Endothelial cell (in vitro differentiated cells): ENCODE measurements at regions not wholly inside any gene's neighbourhood (a gene's known extent, or its start where the extent isn't known, plus 50 kb on each side); places are given as distances from the start of the nearest gene placed in this dataset.

Source experiments
- DNase-seq: peaks from one replicate; pipeline ENCODE4 v3.0.0; 2021; ENCODE audit warnings: low spot score
- H3K27ac Mint-ChIP-seq: one replicate; pipeline ENCODE4 v1.8.0; 2021; ENCODE audit warnings: mixed read lengths, inconsistent platforms; ENCODE audit not compliant: unreplicated experiment
- H3K27me3 Mint-ChIP-seq: one replicate; pipeline ENCODE4 v1.8.0; 2021; ENCODE audit warnings: mild to moderate bottlenecking, moderate library complexity, mixed read lengths, inconsistent platforms; ENCODE audit not compliant: unreplicated experiment
- H3K36me3 Mint-ChIP-seq: one replicate; pipeline ENCODE4 v1.8.0; 2021; ENCODE audit warnings: mild to moderate bottlenecking, low read depth, mixed read lengths, inconsistent platforms; ENCODE audit not compliant: unreplicated experiment
- H3K4me1 Mint-ChIP-seq: one replicate; pipeline ENCODE4 v1.8.0; 2021; ENCODE audit warnings: mild to moderate bottlenecking, mixed read lengths, inconsistent platforms; ENCODE audit not compliant: unreplicated experiment
- H3K4me3 Mint-ChIP-seq: one replicate; pipeline ENCODE4 v1.8.0; 2021; ENCODE audit warnings: mild to moderate bottlenecking, mixed read lengths, inconsistent platforms; ENCODE audit not compliant: unreplicated experiment
- H3K9me3 Mint-ChIP-seq: one replicate; pipeline ENCODE4 v1.8.0; 2021; ENCODE audit warnings: mixed read lengths, inconsistent platforms; ENCODE audit not compliant: unreplicated experiment
- TF ChIP-seq, protein P1 (sequence below): fragments of 200-600 bp; sonication (generic); IDR thresholded peaks from one replicate; pipeline ENCODE4 v1.5.0; 2021; ENCODE audit warnings: antibody characterized with exemption; ENCODE audit not compliant: unreplicated experiment

GRCh38 chr2:16718576-16719484 lies 53.2 kb upstream of the CYRIA start:
- TF ChIP-seq, protein P1, sequence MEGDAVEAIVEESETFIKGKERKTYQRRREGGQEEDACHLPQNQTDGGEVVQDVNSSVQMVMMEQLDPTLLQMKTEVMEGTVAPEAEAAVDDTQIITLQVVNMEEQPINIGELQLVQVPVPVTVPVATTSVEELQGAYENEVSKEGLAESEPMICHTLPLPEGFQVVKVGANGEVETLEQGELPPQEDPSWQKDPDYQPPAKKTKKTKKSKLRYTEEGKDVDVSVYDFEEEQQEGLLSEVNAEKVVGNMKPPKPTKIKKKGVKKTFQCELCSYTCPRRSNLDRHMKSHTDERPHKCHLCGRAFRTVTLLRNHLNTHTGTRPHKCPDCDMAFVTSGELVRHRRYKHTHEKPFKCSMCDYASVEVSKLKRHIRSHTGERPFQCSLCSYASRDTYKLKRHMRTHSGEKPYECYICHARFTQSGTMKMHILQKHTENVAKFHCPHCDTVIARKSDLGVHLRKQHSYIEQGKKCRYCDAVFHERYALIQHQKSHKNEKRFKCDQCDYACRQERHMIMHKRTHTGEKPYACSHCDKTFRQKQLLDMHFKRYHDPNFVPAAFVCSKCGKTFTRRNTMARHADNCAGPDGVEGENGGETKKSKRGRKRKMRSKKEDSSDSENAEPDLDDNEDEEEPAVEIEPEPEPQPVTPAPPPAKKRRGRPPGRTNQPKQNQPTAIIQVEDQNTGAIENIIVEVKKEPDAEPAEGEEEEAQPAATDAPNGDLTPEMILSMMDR, result no peak
- no peaks in the 10 kb centered on the region for H3K9me3 Mint-ChIP-seq
- H3K36me3 Mint-ChIP-seq, result peaks cover 3% of the 10 kb centered on the region
- H3K4me3 Mint-ChIP-seq, result no peak overlapping the region
- no peak overlapping the region for H3K27ac Mint-ChIP-seq
- no peaks in the 10 kb centered on the region for H3K4me1 Mint-ChIP-seq
- DNase-seq, result no peak
- no peaks in the 10 kb centered on the region for H3K27me3 Mint-ChIP-seq

GRCh38 chr2:16717477-16717876 lies 51.8 kb upstream of the CYRIA start:
- Mint-ChIP-seq H3K27ac (no peak overlapping the region), H3K4me1 (peaks cover 3% of the 10 kb centered on the region), H3K27me3 (no peaks in the 10 kb centered on the region), H3K4me3 (no peak overlapping the region), H3K9me3 (no peaks in the 10 kb centered on the region), H3K36me3 (peaks cover 3% of the 10 kb centered on the region)
- TF ChIP-seq, protein P1, result no peak
- no peak for DNase-seq

DNA sequence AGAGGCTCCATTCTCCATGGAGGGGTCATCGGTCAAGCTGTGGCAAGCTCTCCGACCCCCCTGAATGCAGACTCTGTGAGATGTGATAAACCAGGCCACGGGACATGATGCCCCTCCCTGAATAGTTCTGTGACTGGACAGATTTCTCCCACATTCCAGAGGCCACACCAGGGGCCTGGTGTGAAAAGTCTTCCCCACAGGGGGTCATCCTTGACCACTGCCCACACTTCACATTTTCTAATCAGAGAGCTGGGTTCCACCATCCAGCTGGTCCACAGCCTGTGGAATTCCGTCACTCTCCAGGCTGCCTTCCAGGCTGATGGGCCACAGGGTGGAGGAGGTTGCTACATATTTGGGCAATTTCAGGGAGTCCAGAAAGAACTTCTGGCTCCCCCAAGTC lies 51.3 kb upstream of the CYRIA start:
- Mint-ChIP-seq H3K9me3 (no peaks in the 10 kb centered on the region), H3K4me3 (no peak overlapping the region), H3K4me1 (peaks cover 7% of the 10 kb centered on the region), H3K27ac (no peak overlapping the region), H3K36me3 (peaks cover under 1% of the 10 kb centered on the region), H3K27me3 (no peaks in the 10 kb centered on the region)
- DNase-seq, result no peak
- TF ChIP-seq, protein P1, result no peak

GRCh38 chr2:16716024-16716423 lies 50.4 kb upstream of the CYRIA start:
- DNase-seq, result no peak
- H3K4me3 Mint-ChIP-seq, result no peak overlapping the region
- H3K36me3 Mint-ChIP-seq, result no peaks in the 10 kb centered on the region
- peaks cover 9% of the 10 kb centered on the region for H3K4me1 Mint-ChIP-seq
- H3K27me3 Mint-ChIP-seq, result no peaks in the 10 kb centered on the region
- TF ChIP-seq, protein P1, result no peak
- no peaks in the 10 kb centered on the region for H3K9me3 Mint-ChIP-seq
- no peak overlapping the region for H3K27ac Mint-ChIP-seq
